GM12878 (cell line): ENCODE measurements at regions not wholly inside any gene's neighbourhood (a gene's known extent, or its start where the extent isn't known, plus 50 kb on each side); places are given as distances from the start of the nearest gene placed in this dataset.

ENCODE experiments used
- BHLHE40 ChIP-seq, 2 experiments: fragments of 450-650 bp in 1 of 2; IDR thresholded peaks; 2 replicates each; pipeline ENCODE4 v1.6.1; 2011 to 2017; ENCODE audit warnings: low read depth in 2 of 2, borderline replicate concordance in 1 of 2, improper control_type of control experiment in 1 of 2, low read length in 1 of 2, mild to moderate bottlenecking in 1 of 2
- CEBPB ChIP-seq, 2 experiments: fragments of 150-350 bp in 1 of 2; IDR thresholded peaks; 2 replicates each; pipeline ENCODE4 v1.6.1; 2012 to 2014; ENCODE audit warnings: low read depth in 2 of 2, low read length in 2 of 2, borderline replicate concordance in 1 of 2, inconsistent platforms in 1 of 2
- CHD1 ChIP-seq: IDR thresholded peaks from 2 replicates; pipeline ENCODE4 v1.6.1; 2012; ENCODE audit warnings: low read depth, low read length, improper control_type of control experiment
- DPF2 ChIP-seq: fragments of 450-650 bp; IDR thresholded peaks from 2 replicates; pipeline ENCODE4 v1.6.1; 2017; ENCODE audit warnings: mild to moderate bottlenecking
- ETV6 ChIP-seq, 2 experiments: fragments of 450-650 bp in 1 of 2; IDR thresholded peaks in 1 of 2; conservative IDR thresholded peaks in 1 of 2; 2 replicates each; pipeline ENCODE4 v1.6.1; 2014; ENCODE audit warnings: antibody characterized with exemption in 1 of 2, borderline replicate concordance in 1 of 2, low read depth in 1 of 2, mild to moderate bottlenecking in 1 of 2, moderate library complexity in 1 of 2
- KDM1A ChIP-seq: fragments of 200-600 bp; sonication (generic); IDR thresholded peaks from 2 replicates; pipeline ENCODE4 v1.6.1; 2016; ENCODE audit warnings: borderline replicate concordance
- POLR2A ChIP-seq: IDR thresholded peaks from 2 replicates; pipeline ENCODE4 v1.6.1; 2011; ENCODE audit warnings: low read depth, mild to moderate bottlenecking, low read length
- POLR2AphosphoS5 ChIP-seq: IDR thresholded peaks from 2 replicates; pipeline ENCODE4 v1.6.1; 2011; ENCODE audit warnings: mild to moderate bottlenecking, low read length, inconsistent platforms
- RFX5 ChIP-seq: IDR thresholded peaks from 2 replicates; pipeline ENCODE4 v1.6.1; 2011; ENCODE audit warnings: low read depth, low read length, improper control_type of control experiment
- TF ChIP-seq, protein P1 (sequence below), 3 experiments: IDR thresholded peaks in 2 of 3; conservative IDR thresholded peaks in 1 of 3; 2 replicates each; pipeline ENCODE4 v1.5.1; 2011; ENCODE audit warnings: low read depth in 3 of 3, low read length in 3 of 3, mild to moderate bottlenecking in 3 of 3, control low read depth in 2 of 3, moderate library complexity in 2 of 3, inconsistent platforms in 1 of 3, mixed read lengths in 1 of 3; ENCODE audit not compliant: control insufficient read depth in 2 of 3, insufficient read depth in 1 of 3; ENCODE audit errors: extremely low read depth in 1 of 3
- TF ChIP-seq, protein P2 (sequence below): IDR thresholded peaks from 2 replicates; pipeline ENCODE4 v1.6.1; 2012; ENCODE audit warnings: low read depth, low read length, improper control_type of control experiment

DNA sequence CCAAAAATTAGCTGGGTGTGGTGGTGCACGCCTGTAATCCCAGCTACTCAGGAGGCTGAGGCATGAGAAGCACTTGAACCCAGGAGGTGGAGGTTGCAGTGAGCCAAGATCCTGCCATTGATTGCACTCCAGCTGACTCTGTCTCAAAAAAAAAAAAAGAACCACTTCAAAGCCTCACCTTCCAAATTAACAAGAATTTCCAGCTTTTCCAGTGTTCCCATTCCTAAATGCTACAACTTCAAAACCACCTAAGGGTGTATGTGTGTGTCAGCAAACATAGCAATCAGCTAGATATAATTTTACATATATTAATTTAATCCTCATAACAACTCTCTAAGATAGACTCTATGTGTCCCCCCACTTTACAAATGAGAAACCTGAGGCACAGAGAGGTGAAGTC lies 512.5 kb upstream of the PROK2 start:
- TF ChIP-seq, protein P1, sequence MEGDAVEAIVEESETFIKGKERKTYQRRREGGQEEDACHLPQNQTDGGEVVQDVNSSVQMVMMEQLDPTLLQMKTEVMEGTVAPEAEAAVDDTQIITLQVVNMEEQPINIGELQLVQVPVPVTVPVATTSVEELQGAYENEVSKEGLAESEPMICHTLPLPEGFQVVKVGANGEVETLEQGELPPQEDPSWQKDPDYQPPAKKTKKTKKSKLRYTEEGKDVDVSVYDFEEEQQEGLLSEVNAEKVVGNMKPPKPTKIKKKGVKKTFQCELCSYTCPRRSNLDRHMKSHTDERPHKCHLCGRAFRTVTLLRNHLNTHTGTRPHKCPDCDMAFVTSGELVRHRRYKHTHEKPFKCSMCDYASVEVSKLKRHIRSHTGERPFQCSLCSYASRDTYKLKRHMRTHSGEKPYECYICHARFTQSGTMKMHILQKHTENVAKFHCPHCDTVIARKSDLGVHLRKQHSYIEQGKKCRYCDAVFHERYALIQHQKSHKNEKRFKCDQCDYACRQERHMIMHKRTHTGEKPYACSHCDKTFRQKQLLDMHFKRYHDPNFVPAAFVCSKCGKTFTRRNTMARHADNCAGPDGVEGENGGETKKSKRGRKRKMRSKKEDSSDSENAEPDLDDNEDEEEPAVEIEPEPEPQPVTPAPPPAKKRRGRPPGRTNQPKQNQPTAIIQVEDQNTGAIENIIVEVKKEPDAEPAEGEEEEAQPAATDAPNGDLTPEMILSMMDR (IDR thresholded peaks at IDR 0.05 in 2 of 3, conservative IDR thresholded peaks at IDR 0.05 in 1 of 3; ENCODE audit: control insufficient read depth in 2 of 3, extremely low read depth in 1 of 3, insufficient read depth in 1 of 3, low read depth in 3 of 3, low read length in 3 of 3): no peak
- no peak for TF ChIP-seq POLR2A
- no peak for TF ChIP-seq BHLHE40 (IDR thresholded peaks at IDR 0.05; ENCODE audit: borderline replicate concordance in 1 of 2, low read depth in 2 of 2, low read length in 1 of 2)
- no peak for TF ChIP-seq ETV6 (conservative IDR thresholded peaks at IDR 0.05 in 1 of 2, IDR thresholded peaks at IDR 0.05 in 1 of 2; ENCODE audit: borderline replicate concordance in 1 of 2, low read depth in 1 of 2)
- TF ChIP-seq, protein P2, sequence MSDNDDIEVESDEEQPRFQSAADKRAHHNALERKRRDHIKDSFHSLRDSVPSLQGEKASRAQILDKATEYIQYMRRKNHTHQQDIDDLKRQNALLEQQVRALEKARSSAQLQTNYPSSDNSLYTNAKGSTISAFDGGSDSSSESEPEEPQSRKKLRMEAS: no peak
- no peak for TF ChIP-seq CEBPB (IDR thresholded peaks at IDR 0.05; ENCODE audit: borderline replicate concordance in 1 of 2, low read depth in 2 of 2, low read length in 2 of 2)
- no peak for TF ChIP-seq KDM1A
- no peak for TF ChIP-seq POLR2AphosphoS5
- TF ChIP-seq DPF2: no peak
- no peak for TF ChIP-seq CHD1
- no peak for TF ChIP-seq RFX5
